Thyroid gland (tissue), 4 donors: ENCODE measurements at regions not wholly inside any gene's neighbourhood (a gene's known extent, or its start where the extent isn't known, plus 50 kb on each side); places are given as distances from the start of the nearest gene placed in this dataset.

Experiments
- DNase-seq, 2 donors: peaks; one replicate each; pipeline ENCODE4 v3.0.0-alpha.2; 2019
- H3K27ac ChIP-seq, 3 donors: fragments of 200-600 bp; sonication (generic); 1 replicate in 2 of 3; 2 replicates in 1 of 3; pipeline ENCODE4 v1.5.1; 2016 to 2019; ENCODE audit warnings: mild to moderate bottlenecking in 1 of 3, moderate library complexity in 1 of 3
- H3K27me3 ChIP-seq: fragments of 200-600 bp; sonication (generic); one replicate; pipeline ENCODE4 v1.5.1; 2019
- H3K36me3 ChIP-seq, 2 donors: fragments of 200-600 bp; sonication (generic); one replicate each; pipeline ENCODE4 v1.5.1; 2016 to 2019
- H3K4me1 ChIP-seq, 2 donors: fragments of 200-600 bp; sonication (generic); one replicate each; pipeline ENCODE4 v1.5.1; 2017 to 2019
- H3K4me3 ChIP-seq, 3 donors: fragments of 200-600 bp; sonication (generic); replicated peaks in 1 of 3; 1 replicate in 2 of 3; 2 replicates in 1 of 3; pipeline ENCODE4 v1.5.1; 2016; ENCODE audit warnings: mild to moderate bottlenecking in 1 of 3
- H3K9me3 ChIP-seq: fragments of 200-600 bp; sonication (generic); one replicate; pipeline ENCODE4 v1.5.1; 2017
- POLR2A ChIP-seq, 2 donors: fragments of 450-650 bp; IDR thresholded peaks; one replicate each; pipeline ENCODE4 v1.6.1; 2017; ENCODE audit warnings: antibody characterized with exemption in 2 of 2, mild to moderate bottlenecking in 2 of 2, moderate library complexity in 1 of 2
- WGBS, 2 donors: methylation state at CpG; one replicate each; pipeline ENCODE4 v1.1.5; 2017; 5-methylcytosine and 5-hydroxymethylcytosine counted together
- intact Hi-C: fragments of 100-400 bp; cut with DNase I; formaldehyde crosslinking; loops from one replicate; pipeline ENCODE4 v1.15.1; 2023
- TF ChIP-seq, protein P1 (sequence below), 6 experiments: fragments of 200-600 bp in 3 of 6; fragments of 450-650 bp in 3 of 6; sonication (generic) in 3 of 6; IDR thresholded peaks; one replicate each; pipeline ENCODE4 v1.5.1; 2016 to 2019; ENCODE audit warnings: antibody characterized with exemption in 6 of 6, mild to moderate bottlenecking in 2 of 6, inconsistent platforms in 1 of 6, moderate library complexity in 1 of 6

DNA sequence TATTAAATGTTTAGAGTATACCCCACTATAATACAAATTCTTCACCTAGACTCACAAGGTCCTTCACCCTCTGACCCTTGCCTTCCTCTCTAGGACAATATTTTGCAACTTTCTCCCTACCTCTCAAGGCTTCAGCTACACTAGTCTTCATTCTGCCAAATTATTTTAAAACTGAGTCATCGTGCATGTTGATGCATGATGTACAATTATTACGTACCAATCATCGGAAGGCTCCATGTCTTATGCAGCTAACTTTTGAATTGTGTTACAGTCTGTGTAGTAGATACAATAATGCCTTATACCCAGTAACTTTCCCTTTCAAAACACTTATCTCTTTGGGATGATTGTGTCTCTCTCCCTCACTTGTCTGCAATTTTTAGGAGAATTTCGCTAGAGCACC, 98.5 kb upstream of the ROBO2 start:
- TF ChIP-seq POLR2A (IDR thresholded peaks at IDR 0.05) = no peak
- TF ChIP-seq, protein P1, sequence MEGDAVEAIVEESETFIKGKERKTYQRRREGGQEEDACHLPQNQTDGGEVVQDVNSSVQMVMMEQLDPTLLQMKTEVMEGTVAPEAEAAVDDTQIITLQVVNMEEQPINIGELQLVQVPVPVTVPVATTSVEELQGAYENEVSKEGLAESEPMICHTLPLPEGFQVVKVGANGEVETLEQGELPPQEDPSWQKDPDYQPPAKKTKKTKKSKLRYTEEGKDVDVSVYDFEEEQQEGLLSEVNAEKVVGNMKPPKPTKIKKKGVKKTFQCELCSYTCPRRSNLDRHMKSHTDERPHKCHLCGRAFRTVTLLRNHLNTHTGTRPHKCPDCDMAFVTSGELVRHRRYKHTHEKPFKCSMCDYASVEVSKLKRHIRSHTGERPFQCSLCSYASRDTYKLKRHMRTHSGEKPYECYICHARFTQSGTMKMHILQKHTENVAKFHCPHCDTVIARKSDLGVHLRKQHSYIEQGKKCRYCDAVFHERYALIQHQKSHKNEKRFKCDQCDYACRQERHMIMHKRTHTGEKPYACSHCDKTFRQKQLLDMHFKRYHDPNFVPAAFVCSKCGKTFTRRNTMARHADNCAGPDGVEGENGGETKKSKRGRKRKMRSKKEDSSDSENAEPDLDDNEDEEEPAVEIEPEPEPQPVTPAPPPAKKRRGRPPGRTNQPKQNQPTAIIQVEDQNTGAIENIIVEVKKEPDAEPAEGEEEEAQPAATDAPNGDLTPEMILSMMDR (IDR thresholded peaks at IDR 0.05) = no peak
- Histone ChIP-seq H3K27ac (no peak overlapping the region), H3K27me3 (no peaks in the 10 kb centered on the region), H3K36me3 (no peaks in the 10 kb centered on the region), H3K4me1 (no peaks in the 10 kb centered on the region), H3K4me3 (no peak overlapping the region), H3K9me3 (no peaks in the 10 kb centered on the region)
- 94 to 96% methylated on average over 4 of the region's 4 CpGs for whole genome bisulfite sequencing, 2 donors
- intact Hi-C loops = no loop called here
- no peak for DNase-seq

DNA sequence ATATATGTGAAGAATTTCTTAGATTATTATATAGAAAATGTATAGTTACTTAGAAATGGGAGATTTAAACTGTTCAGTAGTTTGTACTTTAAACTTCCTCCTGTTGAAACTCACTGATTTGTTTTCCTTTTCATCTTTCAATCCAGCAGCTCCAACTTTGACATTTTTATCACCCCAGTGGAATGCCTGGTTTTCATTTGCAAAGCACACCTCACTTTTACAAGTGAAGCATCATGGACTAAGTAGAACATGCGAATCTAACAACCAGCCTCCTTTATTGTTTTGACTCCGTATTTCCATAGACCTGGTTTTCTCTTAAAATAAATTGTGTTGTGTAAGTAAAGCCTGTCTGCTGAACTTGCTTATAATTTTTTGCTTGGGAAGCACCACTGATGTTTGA, 97.8 kb upstream of the ROBO2 start:
- Histone ChIP-seq H3K36me3 (no peaks in the 10 kb centered on the region), H3K4me3 (no peak overlapping the region), H3K27ac (no peak overlapping the region), H3K4me1 (no peaks in the 10 kb centered on the region), H3K27me3 (no peaks in the 10 kb centered on the region), H3K9me3 (no peaks in the 10 kb centered on the region)
- intact Hi-C loops = no loop called here
- no peak for TF ChIP-seq POLR2A (IDR thresholded peaks at IDR 0.05)
- TF ChIP-seq, protein P1 (IDR thresholded peaks at IDR 0.05) = no peak
- 73 to 79% methylated on average over 2 of the region's 2 CpGs for WGBS, 2 donors
- no peak for DNase-seq

DNA sequence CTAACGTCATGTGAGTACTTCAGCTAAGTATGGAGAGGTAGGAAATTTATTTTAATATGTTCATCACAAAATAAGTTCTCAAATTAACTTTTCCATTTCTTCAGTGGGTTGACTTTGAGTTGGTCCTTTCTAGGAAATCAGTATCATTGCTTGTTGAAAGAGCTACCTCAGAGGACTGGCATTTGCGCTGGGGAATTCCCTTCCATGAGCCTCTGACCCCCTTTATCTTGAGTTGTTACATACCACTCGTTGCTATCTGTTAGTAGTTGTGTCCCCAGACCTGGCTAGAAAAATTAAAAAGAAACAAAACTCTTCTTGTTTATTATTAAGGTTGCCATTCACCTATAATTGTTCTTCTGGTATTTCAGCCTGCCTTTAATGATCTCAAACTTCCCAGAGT, 96.8 kb upstream of the ROBO2 start:
- DNase-seq = no peak
- intact Hi-C loops = no loop called here
- TF ChIP-seq POLR2A (IDR thresholded peaks at IDR 0.05) = no peak
- TF ChIP-seq, protein P1 (IDR thresholded peaks at IDR 0.05) = no peak
- WGBS, 2 donors = 49 to 50% methylated on average over 3 of the region's 3 CpGs
- no peak overlapping the region for H3K27ac ChIP-seq
- H3K27me3 ChIP-seq = no peaks in the 10 kb centered on the region
- H3K4me3 ChIP-seq = no peak overlapping the region
- no peaks in the 10 kb centered on the region for H3K9me3 ChIP-seq
- H3K36me3 ChIP-seq = no peaks in the 10 kb centered on the region
- no peaks in the 10 kb centered on the region for H3K4me1 ChIP-seq

DNA sequence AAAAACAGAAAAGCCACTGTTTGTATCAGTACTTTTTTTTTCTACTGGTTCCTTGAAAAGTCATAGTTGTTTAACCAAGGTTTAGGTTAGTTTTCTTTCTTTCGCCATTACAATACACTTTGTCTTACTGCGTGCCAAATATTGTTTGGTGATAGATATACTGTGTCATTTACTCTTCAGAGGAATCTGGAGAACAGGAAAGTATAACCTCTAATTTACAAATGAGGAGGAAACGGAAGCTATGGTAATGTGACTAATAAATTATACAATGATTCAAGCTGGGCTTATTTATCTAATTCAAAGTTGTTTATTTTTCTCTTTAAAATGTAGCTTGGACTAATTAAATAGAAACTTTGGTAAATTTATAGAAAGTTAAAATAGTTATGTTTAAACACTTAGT, 96.2 kb upstream of the ROBO2 start:
- 48 to 69% methylated on average over 3 of the region's 3 CpGs for WGBS, 2 donors
- no peak for DNase-seq
- no peak overlapping the region for H3K4me3 ChIP-seq
- no peaks in the 10 kb centered on the region for H3K9me3 ChIP-seq
- H3K4me1 ChIP-seq = no peaks in the 10 kb centered on the region
- no peak overlapping the region for H3K27ac ChIP-seq
- TF ChIP-seq POLR2A (IDR thresholded peaks at IDR 0.05) = no peak
- TF ChIP-seq, protein P1 (IDR thresholded peaks at IDR 0.05) = no peak
- intact Hi-C loops = no loop called here
- no peaks in the 10 kb centered on the region for H3K27me3 ChIP-seq
- no peaks in the 10 kb centered on the region for H3K36me3 ChIP-seq

DNA sequence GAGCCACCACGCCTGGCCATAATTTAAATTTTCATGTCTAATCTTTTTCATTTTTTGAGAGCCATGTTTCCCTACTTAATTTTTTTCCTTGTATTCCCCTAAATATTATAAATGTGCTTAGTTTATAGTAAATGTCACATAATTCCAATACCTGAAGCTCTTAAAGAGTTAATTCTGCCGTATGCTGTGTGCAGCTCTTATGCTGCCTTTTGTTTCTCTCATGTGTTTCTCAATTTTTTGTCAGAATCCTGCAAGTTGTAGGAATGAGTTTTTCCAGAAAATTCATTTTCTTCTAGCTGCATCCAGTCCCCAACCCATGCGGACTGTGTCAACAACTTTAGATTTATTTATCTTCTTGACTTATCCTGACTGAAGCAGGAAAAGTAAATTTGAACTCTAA, 90.9 kb upstream of the ROBO2 start:
- Histone ChIP-seq H3K27ac (no peak overlapping the region), H3K4me1 (no peaks in the 10 kb centered on the region), H3K4me3 (no peak overlapping the region), H3K27me3 (no peaks in the 10 kb centered on the region), H3K36me3 (no peaks in the 10 kb centered on the region), H3K9me3 (no peaks in the 10 kb centered on the region)
- no peak for TF ChIP-seq POLR2A (IDR thresholded peaks at IDR 0.05)
- TF ChIP-seq, protein P1 (IDR thresholded peaks at IDR 0.05) = no peak
- intact Hi-C loops = no loop called here
- no peak for DNase-seq
- WGBS, 2 donors = 70 to 93% methylated on average over 3 of the region's 3 CpGs
